Ovary (tissue), 3 donors: ENCODE measurements at regions not wholly inside any gene's neighbourhood (a gene's known extent, or its start where the extent isn't known, plus 50 kb on each side); places are given as distances from the start of the nearest gene placed in this dataset.

Source experiments
- CTCF ChIP-seq, 3 donors: fragments of 450-650 bp in 2 of 3; fragments of 200-600 bp in 1 of 3; IDR thresholded peaks; one replicate each; pipeline versions ENCODE4 v1.5.1 to v1.8.0; 2016 to 2022; ENCODE audit warnings: antibody characterized with exemption in 3 of 3, mild to moderate bottlenecking in 1 of 3
- EP300 ChIP-seq: sonication (generic); formaldehyde crosslinking; IDR thresholded peaks from one replicate; pipeline ENCODE4 v1.6.1; 2017; ENCODE audit warnings: antibody characterized with exemption
- POLR2A ChIP-seq: fragments of 450-650 bp; IDR thresholded peaks from one replicate; pipeline ENCODE4 v1.6.1; 2017; ENCODE audit warnings: antibody characterized with exemption, mild to moderate bottlenecking, moderate library complexity
- donor health status: DM: no; HTN: no; CAD: no.

- no peak for TF ChIP-seq EP300
- no peak for TF ChIP-seq POLR2A
- TF ChIP-seq CTCF (IDR thresholded peaks at IDR 0.05), result no peak
Measured at GRCh38 chr16:85270374-85270773, 158.1 kb upstream of the CIBAR2 start.
